HCT116 (cell line): ENCODE measurements at regions not wholly inside any gene's neighbourhood (a gene's known extent, or its start where the extent isn't known, plus 50 kb on each side); places are given as distances from the start of the nearest gene placed in this dataset.

Experiments used
- ATAC-seq: fragments of 200-7000 bp; cut with Tn5 transposase; 2 replicates; pipeline ENCODE4 v1.9.1; 2020; ENCODE audit warnings: mild to moderate bottlenecking, moderate library complexity
- BruUV-seq: library from RNA; stranded (reverse); fragments of 400-500 nt; replicated peaks from 2 replicates; lab custom pipeline; 2021; lab: Mats Ljungman, UMichigan
- CTCF ChIA-PET: fragments of 300-600 bp; sonication (Branson Sonifier 250); formaldehyde crosslinking; loops from one replicate; lab custom pipeline; 2021; ENCODE audit warnings: antibody characterized with exemption; lab: Charles Lee
- POLR2A ChIA-PET: fragments of 300-600, 350-600 bp; sonication (Branson Sonifier 250); formaldehyde crosslinking; loops from one replicate; lab custom pipeline; 2021; ENCODE audit warnings: antibody characterized with exemption; lab: Charles Lee
- RAD21 ChIA-PET, 2 experiments: fragments of 300-600 bp; sonication (Branson Sonifier 250); formaldehyde crosslinking; loops; one replicate each; lab custom pipeline; 2023; ENCODE audit warnings: low total read pairs in 2 of 2; ENCODE audit not compliant: uncharacterized antibody in 2 of 2, unreplicated experiment in 2 of 2, low non-redundant PET in 1 of 2; lab: Charles Lee
- DNase-seq: peaks from one replicate; pipeline ENCODE4 v3.0.0-alpha.2; 2010; ENCODE audit warnings: low read depth, low spot score
- H2AFZ ChIP-seq: fragments of 200-600 bp; shearing (Covaris generic), sonication (generic); 2 replicates; pipeline ENCODE4 v1.6.1; 2017; ENCODE audit warnings: low read depth, mixed run types, mixed read lengths, antibody characterized with exemption, low read length; ENCODE audit not compliant: poor library complexity, severe bottlenecking
- H3K27ac ChIP-seq: 2 replicates; pipeline ENCODE4 v1.5.1; 2012; ENCODE audit warnings: low read depth, low read length
- H3K27me3 ChIP-seq: fragments of 200-600 bp; sonication (generic); 2 replicates; pipeline ENCODE4 v1.6.1; 2016; ENCODE audit warnings: mixed run types, low read length, mixed read lengths; ENCODE audit not compliant: insufficient read depth
- H3K36me3 ChIP-seq, 2 experiments: fragments of 200-500 bp in 1 of 2; fragments of 200-600 bp in 1 of 2; sonication (Bioruptor generic) in 1 of 2; sonication (generic) in 1 of 2; 2 replicates each; pipeline versions ENCODE4 v1.5.1 to v1.6.1; 2014 to 2016; ENCODE audit warnings: low read length in 2 of 2, inconsistent platforms in 1 of 2, mixed read lengths in 1 of 2, mixed run types in 1 of 2; ENCODE audit not compliant: insufficient read depth in 2 of 2, control insufficient read depth in 1 of 2
- H3K4me1 ChIP-seq, 2 experiments: fragments of 200-600 bp in 1 of 2; sonication (generic) in 1 of 2; 2 replicates each; pipeline versions ENCODE4 v1.5.1 to v1.6.1; 2012 to 2017; ENCODE audit warnings: low read length in 2 of 2, inconsistent platforms in 1 of 2, mild to moderate bottlenecking in 1 of 2, mixed read lengths in 1 of 2, mixed run types in 1 of 2, moderate library complexity in 1 of 2; ENCODE audit not compliant: insufficient read depth in 2 of 2, control insufficient read depth in 1 of 2
- H3K4me2 ChIP-seq: fragments of 200-600 bp; sonication (generic); 2 replicates; pipeline ENCODE4 v1.6.1; 2017; ENCODE audit warnings: mixed run types, low read length, mixed read lengths
- H3K4me3 ChIP-seq, 2 experiments: fragments of 200-600 bp in 1 of 2; sonication (generic) in 1 of 2; replicated peaks in 1 of 2; 2 replicates each; pipeline ENCODE4 v1.5.1; 2011 to 2016; ENCODE audit warnings: low read length in 2 of 2, control low read depth in 1 of 2, low read depth in 1 of 2, mild to moderate bottlenecking in 1 of 2, mixed read lengths in 1 of 2, mixed run types in 1 of 2
- H3K79me2 ChIP-seq: fragments of 200-600 bp; sonication (generic); 2 replicates; pipeline ENCODE4 v1.6.1; 2017; ENCODE audit warnings: mild to moderate bottlenecking, mixed run types, low read length, moderate library complexity, mixed read lengths; ENCODE audit not compliant: insufficient read depth
- H3K9ac ChIP-seq: fragments of 200-600 bp; sonication (generic); 2 replicates; pipeline ENCODE4 v1.6.1; 2016; ENCODE audit warnings: low read length, mixed read lengths
- H3K9me2 ChIP-seq: fragments of 200-600 bp; sonication (generic), shearing (Covaris generic); 2 replicates; pipeline ENCODE4 v1.6.1; 2017; ENCODE audit warnings: mixed run types, mild to moderate bottlenecking, moderate library complexity; ENCODE audit not compliant: insufficient read depth
- H3K9me3 ChIP-seq, 2 experiments: fragments of 200-500 bp in 1 of 2; fragments of 200-600 bp in 1 of 2; sonication (Bioruptor generic) in 1 of 2; sonication (generic) in 1 of 2; 2 replicates each; pipeline ENCODE4 v1.6.1; 2014 to 2017; ENCODE audit warnings: low read length in 2 of 2, mixed read lengths in 2 of 2, inconsistent platforms in 1 of 2, low read depth in 1 of 2, mild to moderate bottlenecking in 1 of 2, mixed run types in 1 of 2, moderate library complexity in 1 of 2; ENCODE audit not compliant: control insufficient read depth in 1 of 2, insufficient read depth in 1 of 2
- H4K20me1 ChIP-seq: fragments of 200-600 bp; sonication (generic), shearing (Covaris generic); 2 replicates; pipeline ENCODE4 v1.6.1; 2017; ENCODE audit warnings: mixed run types, mild to moderate bottlenecking, moderate library complexity; ENCODE audit not compliant: insufficient read depth
- CEBPB ChIP-seq: IDR thresholded peaks from 2 replicates; pipeline ENCODE4 v1.6.1; 2012; ENCODE audit warnings: low read depth
- EGR1 ChIP-seq: IDR thresholded peaks from 2 replicates; pipeline ENCODE4 v1.6.1; 2012; ENCODE audit warnings: low read depth
- EZH2 ChIP-seq: fragments of 200-600 bp; sonication (generic); IDR thresholded peaks from 2 replicates; pipeline ENCODE4 v1.6.1; 2017; ENCODE audit warnings: antibody characterized with exemption, mixed run types
- EZH2phosphoT487 ChIP-seq: fragments of 200-600 bp; IDR thresholded peaks from 2 replicates; pipeline ENCODE4 v1.6.1; 2018; ENCODE audit warnings: antibody characterized with exemption, borderline replicate concordance
- JUND ChIP-seq: IDR thresholded peaks from 2 replicates; pipeline ENCODE4 v1.6.1; 2012
- MAX ChIP-seq: IDR thresholded peaks from 2 replicates; pipeline ENCODE4 v1.6.1; 2012
- POLR2A ChIP-seq: IDR thresholded peaks from 2 replicates; pipeline ENCODE4 v1.7.0; 2011; ENCODE audit warnings: borderline replicate concordance; ENCODE audit not compliant: insufficient read depth, insufficient read length; ENCODE audit errors: extremely low read depth
- POLR2AphosphoS5 ChIP-seq: IDR thresholded peaks from 2 replicates; pipeline ENCODE4 v1.6.1; 2011; ENCODE audit warnings: mild to moderate bottlenecking, low read depth, low read length, moderate library complexity
- RAD21 ChIP-seq: IDR thresholded peaks from 2 replicates; pipeline ENCODE4 v1.6.1; 2012; ENCODE audit warnings: low read depth, mild to moderate bottlenecking
- REST ChIP-seq: IDR thresholded peaks from 2 replicates; pipeline ENCODE4 v1.6.1; 2012; ENCODE audit warnings: low read depth
- SIN3A ChIP-seq: IDR thresholded peaks from 2 replicates; pipeline ENCODE4 v1.6.1; 2012; ENCODE audit warnings: low read depth
- SRF ChIP-seq: IDR thresholded peaks from 2 replicates; pipeline ENCODE4 v1.6.1; 2012; ENCODE audit warnings: low read depth
- TCF7L2 ChIP-seq: IDR thresholded peaks from 2 replicates; pipeline ENCODE4 v1.7.0; 2011; ENCODE audit warnings: borderline replicate concordance, inconsistent platforms; ENCODE audit not compliant: insufficient read depth, insufficient read length; ENCODE audit errors: extremely low read depth
- ZBTB33 ChIP-seq: IDR thresholded peaks from 2 replicates; pipeline ENCODE4 v1.6.1; 2011; ENCODE audit warnings: mild to moderate bottlenecking, low read length, moderate library complexity; ENCODE audit not compliant: insufficient replicate concordance; ENCODE audit errors: extremely low read depth
- ZFX ChIP-seq: fragments of 450-650 bp; IDR thresholded peaks from 2 replicates; pipeline ENCODE4 v1.6.1; 2017
- ZNF274 ChIP-seq: fragments of 200-500 bp; sonication (Bioruptor generic); IDR thresholded peaks from 2 replicates; pipeline ENCODE4 v1.6.1; 2014; ENCODE audit warnings: mild to moderate bottlenecking, low read depth, low read length, inconsistent platforms
- intact Hi-C: fragments of 100-400 bp; cut with micrococcal nuclease; formaldehyde crosslinking; loops from 2 replicates; pipeline ENCODE4 v1.10.0; 2022

GRCh38 chr3:144497452-144497851 is 525.8 kb downstream of the DIPK2A start:
- H3K27me3 ChIP-seq = no peaks in the 10 kb centered on the region
- no peaks in the 10 kb centered on the region for H4K20me1 ChIP-seq
- no peak overlapping the region for H3K4me3 ChIP-seq
- H3K27ac ChIP-seq = no peak overlapping the region
- BruUV-seq = no TSS peak
- H2AFZ ChIP-seq = no peak overlapping the region
- POLR2A ChIA-PET = no interaction called here
- RAD21 ChIA-PET = no interaction called here
- no peaks in the 10 kb centered on the region for H3K36me3 ChIP-seq
- no peaks in the 10 kb centered on the region for H3K9me2 ChIP-seq
- H3K4me1 ChIP-seq = no peaks in the 10 kb centered on the region
- TF ChIP-seq JUND (no peak), SIN3A (no peak), EZH2phosphoT487 (no peak), REST (no peak), MAX (no peak), CEBPB (no peak), POLR2A (no peak), EGR1 (no peak), RAD21 (no peak), ZFX (no peak), SRF (no peak), EZH2 (no peak), TCF7L2 (no peak), POLR2AphosphoS5 (no peak), ZBTB33 (no peak), ZNF274 (no peak)
- intact Hi-C loops = no loop called here
- H3K9ac ChIP-seq = no peak overlapping the region
- H3K9me3 ChIP-seq = no peaks in the 10 kb centered on the region
- CTCF ChIA-PET = no interaction called here
- ATAC-seq (no peak), DNase-seq (no peak)
- H3K4me2 ChIP-seq = no peak overlapping the region
- no peaks in the 10 kb centered on the region for H3K79me2 ChIP-seq
